HepG2 (cell line): ENCODE measurements at regions not wholly inside any gene's neighbourhood (a gene's known extent, or its start where the extent isn't known, plus 50 kb on each side); places are given as distances from the start of the nearest gene placed in this dataset.

Experiments
- ATAC-seq: fragments of 200-7000 bp; cut with Tn5 transposase; 3 replicates; pipeline ENCODE4 v1.9.1; 2020; ENCODE audit warnings: mild to moderate bottlenecking, moderate library complexity
- BruUV-seq: library from RNA; stranded (reverse); fragments of 400-500 nt; replicated peaks from 2 replicates; lab custom pipeline; 2021; lab: Mats Ljungman, UMichigan
- CTCF ChIA-PET: fragments of 300-600 bp; formaldehyde crosslinking; extraction: SDS; loops from one replicate; lab custom pipeline; 2021; ENCODE audit warnings: low total read pairs, inconsistent platforms, low intra/inter-chr PET ratio; lab: Yijun Ruan, JAX
- POLR2A ChIA-PET: fragments of 350-600 bp; sonication (Branson Sonifier 250); formaldehyde crosslinking; loops from one replicate; lab custom pipeline; 2020; ENCODE audit warnings: antibody characterized with exemption, inconsistent platforms; lab: Yijun Ruan, JAX
- DNase-seq: peaks from one replicate; pipeline ENCODE4 v3.0.0-alpha.2; 2015; ENCODE audit warnings: low spot score
- FAIRE-seq: peaks from 3 replicates; lab custom pipeline; 2011; peaks lifted over from hg19 to GRCh38; lab: Jason Lieb, UNC
- H2AFZ ChIP-seq: one replicate; pipeline ENCODE4 v1.6.1; 2011; ENCODE audit warnings: low read length, inconsistent platforms
- H3K27ac ChIP-seq: fragments of 300-600 bp; 3 replicates; pipeline ENCODE4 v1.8.0; 2011; ENCODE audit warnings: mixed run types, mild to moderate bottlenecking, mixed read lengths, low read length, inconsistent platforms; ENCODE audit not compliant: insufficient read depth; ENCODE audit errors: extremely low read length
- H3K27me3 ChIP-seq, 2 experiments: fragments of 200-600 bp in 1 of 2; 2 replicates in 1 of 2; 3 replicates in 1 of 2; pipeline versions ENCODE4 v1.6.0 to v1.8.0; 2011; ENCODE audit warnings: low read length in 2 of 2, mild to moderate bottlenecking in 2 of 2, moderate library complexity in 2 of 2, inconsistent platforms in 1 of 2; ENCODE audit not compliant: insufficient read depth in 2 of 2, control insufficient read depth in 1 of 2
- H3K36me3 ChIP-seq, 2 experiments: fragments of 200-600 bp in 1 of 2; replicated peaks in 1 of 2; 2 replicates in 1 of 2; 3 replicates in 1 of 2; pipeline versions ENCODE4 v1.5.1 to v1.8.0; 2011; ENCODE audit warnings: low read length in 2 of 2, inconsistent platforms in 1 of 2; ENCODE audit not compliant: insufficient read depth in 2 of 2, control insufficient read depth in 1 of 2
- H3K4me1 ChIP-seq: 2 replicates; pipeline ENCODE4 v1.5.1; 2012; ENCODE audit warnings: low read length, inconsistent platforms; ENCODE audit not compliant: insufficient read depth
- H3K4me2 ChIP-seq: 2 replicates; pipeline ENCODE4 v1.6.0; 2011; ENCODE audit warnings: low read depth, low read length, inconsistent platforms
- H3K4me3 ChIP-seq, 3 experiments: fragments of 200-600 bp in 1 of 3; sonication (generic), shearing (Covaris generic) in 1 of 3; replicated peaks in 1 of 3; 2 replicates each; pipeline ENCODE4 v1.5.1; 2011 to 2016; ENCODE audit warnings: low read length in 3 of 3, inconsistent platforms in 2 of 3, low read depth in 2 of 3, mild to moderate bottlenecking in 2 of 3, control low read depth in 1 of 3, mixed read lengths in 1 of 3; ENCODE audit not compliant: insufficient read depth in 1 of 3
- H3K79me2 ChIP-seq: one replicate; pipeline ENCODE4 v1.6.1; 2011; ENCODE audit warnings: low read length, inconsistent platforms; ENCODE audit not compliant: insufficient read depth
- H3K9ac ChIP-seq: 2 replicates; pipeline ENCODE4 v1.6.0; 2011; ENCODE audit warnings: mild to moderate bottlenecking, low read depth, low read length, inconsistent platforms; ENCODE audit not compliant: insufficient read depth
- H3K9me3 ChIP-seq: 2 replicates; pipeline ENCODE4 v1.5.1; 2012; ENCODE audit warnings: mild to moderate bottlenecking, low read length
- H4K20me1 ChIP-seq: 2 replicates; pipeline ENCODE4 v1.6.0; 2011; ENCODE audit warnings: inconsistent platforms, mild to moderate bottlenecking, low read length, moderate library complexity; ENCODE audit not compliant: insufficient read depth
- XBP1 ChIP-seq: sonication (generic); formaldehyde crosslinking; IDR thresholded peaks from 2 replicates; pipeline ENCODE4 v1.5.0; 2020; ENCODE audit warnings: missing genetic modification reagents
- ZNF230 ChIP-seq: sonication (generic); formaldehyde crosslinking; IDR thresholded peaks from 2 replicates; pipeline ENCODE4 v1.4.0; 2020; ENCODE audit warnings: mild to moderate bottlenecking, missing genetic modification reagents
- ZNF282 ChIP-seq: fragments of 450-650 bp; IDR thresholded peaks from 2 replicates; pipeline ENCODE4 v1.6.1; 2018; ENCODE audit not compliant: partially characterized antibody
- ZNF354B ChIP-seq: sonication (generic); formaldehyde crosslinking; IDR thresholded peaks from 2 replicates; pipeline ENCODE4 v1.8.0; 2022; ENCODE audit warnings: mild to moderate bottlenecking, missing genetic modification reagents
- WGBS: methylation state at CpG from one replicate; pipeline ENCODE4 v1.1.6; 2017; ENCODE audit warnings: low lambda C conversion rate; 5-methylcytosine and 5-hydroxymethylcytosine counted together
- in situ Hi-C: cut with HindIII; loops from 2 replicates; pipeline ENCODE4 v1.10.0; 2017; ENCODE audit warnings: low pct_unique_long_range_greater_than_20kb; ENCODE audit not compliant: extremely low pct_ligation_motif_present
- intact Hi-C: fragments of 100-400 bp; cut with micrococcal nuclease; formaldehyde crosslinking; loops from one replicate; pipeline ENCODE4 v1.10.0; 2022; ENCODE audit not compliant: unreplicated experiment
- TF ChIP-seq, protein P1 (sequence below): sonication (generic); formaldehyde crosslinking; IDR thresholded peaks from 2 replicates; pipeline ENCODE4 v1.5.1; 2020; ENCODE audit warnings: mild to moderate bottlenecking, missing genetic modification reagents, borderline replicate concordance
- TF ChIP-seq, protein P2 (sequence below): sonication (generic); formaldehyde crosslinking; IDR thresholded peaks from 2 replicates; pipeline ENCODE4 v1.5.0; 2020; ENCODE audit warnings: missing genetic modification reagents
- TF ChIP-seq, protein P3 (sequence below): sonication (generic); formaldehyde crosslinking; IDR thresholded peaks from 2 replicates; pipeline ENCODE4 v1.4.0; 2020; ENCODE audit warnings: missing genetic modification reagents
- TF ChIP-seq, protein P4 (sequence below): sonication (generic); formaldehyde crosslinking; IDR thresholded peaks from 2 replicates; pipeline ENCODE4 v1.8.0; 2022; ENCODE audit warnings: mild to moderate bottlenecking, missing genetic modification reagents

DNA sequence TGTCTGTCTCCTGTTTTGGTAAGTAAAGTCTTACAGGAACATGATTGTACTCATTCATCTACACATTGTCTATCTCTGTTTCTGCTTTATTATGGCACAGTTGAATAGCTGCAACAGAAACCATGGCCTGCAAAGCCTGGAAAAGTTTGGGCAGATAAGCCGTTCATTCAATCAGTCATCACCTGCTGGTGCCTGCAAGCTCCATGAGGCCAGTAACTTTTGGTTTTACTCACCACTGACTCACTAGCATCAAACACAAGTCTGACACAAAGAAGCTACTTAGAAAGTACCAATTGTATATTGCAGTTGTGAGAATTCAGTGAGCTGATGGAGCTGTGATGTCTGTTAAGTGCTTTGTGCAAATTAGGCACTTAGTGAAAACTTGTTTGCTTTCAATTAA is 373.6 kb upstream of the SGCD start:
- Histone ChIP-seq H3K4me3 (no peak overlapping the region), H3K27me3 (no peaks in the 10 kb centered on the region), H3K27ac (no peak overlapping the region), H3K4me2 (no peak overlapping the region), H2AFZ (no peak overlapping the region), H3K36me3 (no peaks in the 10 kb centered on the region), H3K4me1 (no peaks in the 10 kb centered on the region), H3K79me2 (no peaks in the 10 kb centered on the region), H4K20me1 (no peaks in the 10 kb centered on the region), H3K9ac (no peak overlapping the region), H3K9me3 (no peaks in the 10 kb centered on the region)
- no peak for DNase-seq
- 10% methylated on average over 1 of the region's 1 CpG for WGBS
- TF ChIP-seq, protein P1, sequence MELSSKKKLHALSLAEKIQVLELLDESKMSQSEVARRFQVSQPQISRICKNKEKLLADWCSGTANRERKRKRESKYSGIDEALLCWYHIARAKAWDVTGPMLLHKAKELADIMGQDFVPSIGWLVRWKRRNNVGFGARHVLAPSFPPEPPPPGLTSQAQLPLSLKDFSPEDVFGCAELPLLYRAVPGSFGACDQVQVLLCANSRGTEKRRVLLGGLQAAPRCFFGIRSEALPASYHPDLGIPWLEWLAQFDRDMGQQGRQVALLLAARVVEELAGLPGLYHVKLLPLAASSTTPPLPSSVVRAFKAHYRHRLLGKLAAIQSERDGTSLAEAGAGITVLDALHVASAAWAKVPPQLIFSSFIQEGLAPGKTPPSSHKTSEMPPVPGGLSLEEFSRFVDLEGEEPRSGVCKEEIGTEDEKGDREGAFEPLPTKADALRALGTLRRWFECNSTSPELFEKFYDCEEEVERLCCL (CRISPR knock-in tag), result no peak
- TF ChIP-seq, protein P2, sequence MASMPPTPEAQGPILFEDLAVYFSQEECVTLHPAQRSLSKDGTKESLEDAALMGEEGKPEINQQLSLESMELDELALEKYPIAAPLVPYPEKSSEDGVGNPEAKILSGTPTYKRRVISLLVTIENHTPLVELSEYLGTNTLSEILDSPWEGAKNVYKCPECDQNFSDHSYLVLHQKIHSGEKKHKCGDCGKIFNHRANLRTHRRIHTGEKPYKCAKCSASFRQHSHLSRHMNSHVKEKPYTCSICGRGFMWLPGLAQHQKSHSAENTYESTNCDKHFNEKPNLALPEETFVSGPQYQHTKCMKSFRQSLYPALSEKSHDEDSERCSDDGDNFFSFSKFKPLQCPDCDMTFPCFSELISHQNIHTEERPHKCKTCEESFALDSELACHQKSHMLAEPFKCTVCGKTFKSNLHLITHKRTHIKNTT (CRISPR knock-in tag), result no peak
- TF ChIP-seq, protein P3, sequence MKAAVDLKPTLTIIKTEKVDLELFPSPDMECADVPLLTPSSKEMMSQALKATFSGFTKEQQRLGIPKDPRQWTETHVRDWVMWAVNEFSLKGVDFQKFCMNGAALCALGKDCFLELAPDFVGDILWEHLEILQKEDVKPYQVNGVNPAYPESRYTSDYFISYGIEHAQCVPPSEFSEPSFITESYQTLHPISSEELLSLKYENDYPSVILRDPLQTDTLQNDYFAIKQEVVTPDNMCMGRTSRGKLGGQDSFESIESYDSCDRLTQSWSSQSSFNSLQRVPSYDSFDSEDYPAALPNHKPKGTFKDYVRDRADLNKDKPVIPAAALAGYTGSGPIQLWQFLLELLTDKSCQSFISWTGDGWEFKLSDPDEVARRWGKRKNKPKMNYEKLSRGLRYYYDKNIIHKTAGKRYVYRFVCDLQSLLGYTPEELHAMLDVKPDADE, result no peak
- TF ChIP-seq XBP1 (CRISPR knock-in tag) (no peak), ZNF282 (no peak), ZNF230 (CRISPR knock-in tag) (no peak), ZNF354B (CRISPR knock-in tag) (no peak)
- TF ChIP-seq, protein P4, sequence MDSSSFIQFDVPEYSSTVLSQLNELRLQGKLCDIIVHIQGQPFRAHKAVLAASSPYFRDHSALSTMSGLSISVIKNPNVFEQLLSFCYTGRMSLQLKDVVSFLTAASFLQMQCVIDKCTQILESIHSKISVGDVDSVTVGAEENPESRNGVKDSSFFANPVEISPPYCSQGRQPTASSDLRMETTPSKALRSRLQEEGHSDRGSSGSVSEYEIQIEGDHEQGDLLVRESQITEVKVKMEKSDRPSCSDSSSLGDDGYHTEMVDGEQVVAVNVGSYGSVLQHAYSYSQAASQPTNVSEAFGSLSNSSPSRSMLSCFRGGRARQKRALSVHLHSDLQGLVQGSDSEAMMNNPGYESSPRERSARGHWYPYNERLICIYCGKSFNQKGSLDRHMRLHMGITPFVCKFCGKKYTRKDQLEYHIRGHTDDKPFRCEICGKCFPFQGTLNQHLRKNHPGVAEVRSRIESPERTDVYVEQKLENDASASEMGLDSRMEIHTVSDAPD, result no peak
- no peak for FAIRE-seq
- intact Hi-C loops, result no loop called here
- no TSS peak for BruUV-seq
- ChIA-PET CTCF (no interaction called here), POLR2A (no interaction called here)
- no peak for ATAC-seq
- in situ Hi-C loops, result no loop called here
